ENCODE measurements at regions not wholly inside any gene's neighbourhood (a gene's known extent, or its start where the extent isn't known, plus 50 kb on each side); places are given as distances from the start of the nearest gene placed in this dataset.
"Not testable (repeated sequence)": the region's sequence is repeated elsewhere in the genome, so short reads cannot be mapped to it uniquely, and the experiment has no call there.

GRCh38 chr19:27716922-27717321, 1496.0 kb downstream of the UQCRFS1 start:
- DNase-seq, result no peak

GRCh38 chr19:27714857-27715256, 1498.1 kb downstream of the UQCRFS1 start:
- DNase-seq, result no peak

GRCh38 chr19:27709496-27709895, 1503.5 kb downstream of the UQCRFS1 start:
- no peak for DNase-seq

GRCh38 chr19:27708986-27709385, 1504.0 kb downstream of the UQCRFS1 start:
- not testable (repeated sequence) for DNase-seq

- DNase-seq, result not testable (repeated sequence)
These were observed 1505.9 kb downstream of the UQCRFS1 start for GRCh38 chr19:27707026-27707425.

- DNase-seq, result no peak
These were observed 1507.1 kb downstream of the UQCRFS1 start for GRCh38 chr19:27705896-27706295.

GRCh38 chr19:27694361-27695055, 1518.4 kb downstream of the UQCRFS1 start:
- no peak for DNase-seq

GRCh38 chr19:27691991-27692390, 1521.0 kb downstream of the UQCRFS1 start:
- DNase-seq, result no peak

- no peak for DNase-seq
These were observed 1523.2 kb downstream of the UQCRFS1 start for GRCh38 chr19:27689734-27690241.

GRCh38 chr19:27684293-27684692, 1528.7 kb downstream of the UQCRFS1 start:
- no peak for DNase-seq

GRCh38 chr19:27681972-27682371, 1531.0 kb downstream of the UQCRFS1 start:
- DNase-seq, result no peak

GRCh38 chr19:27679905-27680304, 1533.0 kb downstream of the UQCRFS1 start:
- DNase-seq, result no peak

- no peak for DNase-seq
These were observed 1533.6 kb downstream of the UQCRFS1 start for GRCh38 chr19:27679399-27679798.

GRCh38 chr19:27676877-27677276, 1536.1 kb downstream of the UQCRFS1 start:
- DNase-seq, result no peak

GRCh38 chr19:27676334-27676733, 1536.6 kb downstream of the UQCRFS1 start:
- no peak for DNase-seq

GRCh38 chr19:27675771-27676170, 1537.2 kb downstream of the UQCRFS1 start:
- no peak for DNase-seq

- no peak for DNase-seq
These were observed 1538.2 kb downstream of the UQCRFS1 start for GRCh38 chr19:27674701-27675100.

GRCh38 chr19:27673986-27674385, 1539.0 kb downstream of the UQCRFS1 start:
- no peak for DNase-seq

- no peak for DNase-seq
These were observed 1540.5 kb downstream of the UQCRFS1 start for GRCh38 chr19:27672309-27673047.

- no peak for DNase-seq
These were observed 1541.1 kb downstream of the UQCRFS1 start for GRCh38 chr19:27671876-27672275.

- DNase-seq, result no peak
These were observed 1552.5 kb downstream of the UQCRFS1 start for GRCh38 chr19:27660428-27660827.

- no peak for DNase-seq
These were observed 1555.5 kb downstream of the UQCRFS1 start for GRCh38 chr19:27657271-27658051.

- DNase-seq, result no peak
These were observed 1558.5 kb downstream of the UQCRFS1 start for GRCh38 chr19:27654266-27654990.
